ENCODE measurements at regions not wholly inside any gene's neighbourhood (a gene's known extent, or its start where the extent isn't known, plus 50 kb on each side); places are given as distances from the start of the nearest gene placed in this dataset.
A peak's percentile ranks its signal among the peaks of the same experiment; 100 is the strongest.

- no peak overlapping the region for H3K27ac ChIP-seq
- no peaks in the 10 kb centered on the region for H3K27me3 ChIP-seq
- H3K4me1 ChIP-seq: no peaks in the 10 kb centered on the region
- H3K9ac ChIP-seq: no peak overlapping the region
- H3K36me3 ChIP-seq: no peaks in the 10 kb centered on the region
- no peak overlapping the region for H3K4me3 ChIP-seq
- no peak for TF ChIP-seq Cebpa-rat (IDR thresholded peaks at IDR 0.05)
- no peak overlapping the region for H3K4me2 ChIP-seq
- H3K9me3 ChIP-seq: peaks cover 13% of the 10 kb centered on the region
- H4K20me1 ChIP-seq: no peaks in the 10 kb centered on the region
Measured at GRCh38 chr5:73328640-73329039, 119.9 kb downstream of the FOXD1 start.

GRCh38 chr5:73327908-73328455, 120.6 kb downstream of the FOXD1 start:
- Histone ChIP-seq H3K4me1 (no peaks in the 10 kb centered on the region), H4K20me1 (no peaks in the 10 kb centered on the region), H3K9me3 (peaks cover 13% of the 10 kb centered on the region), H3K36me3 (no peaks in the 10 kb centered on the region), H3K27ac (no peak overlapping the region), H3K4me2 (no peak overlapping the region), H3K4me3 (no peak overlapping the region), H3K27me3 (no peaks in the 10 kb centered on the region), H3K9ac (no peak overlapping the region)
- TF ChIP-seq Cebpa-rat (IDR thresholded peaks at IDR 0.05): no peak

- Histone ChIP-seq H3K4me1 (no peaks in the 10 kb centered on the region), H3K9me3 (peaks cover 8% of the 10 kb centered on the region), H3K9ac (no peak overlapping the region), H3K27ac (no peak overlapping the region), H4K20me1 (no peaks in the 10 kb centered on the region), H3K4me3 (no peak overlapping the region), H3K4me2 (no peak overlapping the region), H3K36me3 (no peaks in the 10 kb centered on the region), H3K27me3 (no peaks in the 10 kb centered on the region)
- no peak for TF ChIP-seq Cebpa-rat (IDR thresholded peaks at IDR 0.05)
Measured at GRCh38 chr5:73325546-73325945, 123.0 kb downstream of the FOXD1 start.

- H3K9me3 ChIP-seq: no peaks in the 10 kb centered on the region
- H3K4me1 ChIP-seq: no peaks in the 10 kb centered on the region
- peak; percentile 51; the same call in 1 of the 2 replicates for TF ChIP-seq Cebpa-rat (IDR thresholded peaks at IDR 0.05)
- H3K36me3 ChIP-seq: no peaks in the 10 kb centered on the region
- no peaks in the 10 kb centered on the region for H3K27me3 ChIP-seq
- H3K4me2 ChIP-seq: no peak overlapping the region
- H3K9ac ChIP-seq: no peak overlapping the region
- no peak overlapping the region for H3K27ac ChIP-seq
- H3K4me3 ChIP-seq: no peak overlapping the region
- H4K20me1 ChIP-seq: no peaks in the 10 kb centered on the region
Measured at GRCh38 chr5:73323466-73323865, 125.1 kb downstream of the FOXD1 start.

DNA sequence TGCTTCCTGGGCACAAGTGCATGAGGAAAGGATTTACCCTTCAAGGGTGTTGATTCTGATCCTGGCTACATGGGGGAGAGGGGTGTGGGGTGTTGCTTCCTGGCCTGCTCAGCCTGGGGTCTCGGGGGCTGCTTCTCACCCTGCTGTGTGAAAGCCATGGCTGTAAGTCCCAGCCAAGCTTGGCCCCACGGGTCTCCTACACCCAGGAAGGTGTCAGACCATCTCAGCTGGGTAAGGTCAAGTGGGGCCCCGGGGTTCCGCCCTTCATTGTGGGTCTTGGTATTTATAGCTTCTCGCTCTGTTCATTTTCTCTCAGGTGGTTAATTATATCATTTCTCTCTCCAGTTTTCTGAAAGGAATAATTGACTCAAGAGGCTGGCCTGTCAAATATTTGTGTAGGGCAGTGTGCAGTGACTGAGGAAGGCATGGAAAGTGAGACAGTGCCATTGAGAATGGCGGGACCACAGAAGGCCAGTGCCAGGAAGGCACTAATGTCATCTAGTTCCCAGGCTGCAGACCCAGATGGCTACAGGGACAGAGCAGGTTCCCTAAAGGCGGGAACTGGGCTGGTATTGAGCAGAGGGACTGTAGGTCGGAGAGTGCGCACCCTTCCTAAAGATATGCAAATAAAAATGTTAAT, 126.0 kb downstream of the FOXD1 start:
- TF ChIP-seq Cebpa-rat (IDR thresholded peaks at IDR 0.05): no peak
- Histone ChIP-seq H3K4me3 (no peak overlapping the region), H3K9ac (no peak overlapping the region), H3K27ac (no peak overlapping the region), H3K27me3 (no peaks in the 10 kb centered on the region), H4K20me1 (no peaks in the 10 kb centered on the region), H3K9me3 (no peaks in the 10 kb centered on the region), H3K36me3 (no peaks in the 10 kb centered on the region), H3K4me2 (no peak overlapping the region), H3K4me1 (no peaks in the 10 kb centered on the region)

DNA sequence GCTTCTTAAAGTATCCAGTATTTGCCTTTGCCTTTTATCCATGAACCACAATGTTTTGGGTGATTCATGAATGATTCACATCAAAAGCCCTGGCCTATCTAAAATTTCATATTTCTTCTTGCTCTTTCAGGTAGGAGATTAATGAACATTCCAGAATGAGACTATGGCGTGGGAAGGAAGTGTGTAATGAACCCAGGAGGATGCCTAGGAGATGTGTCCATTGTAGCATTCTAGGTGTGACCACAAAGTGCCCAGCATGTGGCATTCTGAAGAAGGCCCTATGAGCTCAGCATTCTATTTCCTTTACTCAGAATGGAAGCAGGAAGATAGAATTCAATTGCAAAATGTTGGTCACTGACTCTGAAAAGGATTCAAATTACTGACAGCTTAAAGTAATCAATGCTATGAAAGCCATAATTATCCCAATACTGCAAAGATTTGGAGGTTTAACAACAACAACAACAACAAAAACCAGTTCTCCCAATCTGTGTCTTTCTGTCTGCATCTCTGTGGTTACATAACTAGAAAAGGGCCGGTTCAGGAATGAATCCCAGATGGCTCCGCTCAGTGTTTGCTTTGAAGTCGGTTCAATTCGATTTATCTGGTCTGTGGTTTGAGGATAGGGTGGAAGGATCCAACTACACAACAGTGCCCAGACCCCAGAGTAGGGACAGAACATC, 126.7 kb downstream of the FOXD1 start:
- no peak overlapping the region for H3K27ac ChIP-seq
- H3K9ac ChIP-seq: no peak overlapping the region

GRCh38 chr5:73319036-73319435, 129.5 kb downstream of the FOXD1 start:
- Histone ChIP-seq H3K4me3 (no peak overlapping the region), H3K27ac (no peak overlapping the region), H3K9ac (no peak overlapping the region), H3K27me3 (no peaks in the 10 kb centered on the region), H4K20me1 (no peaks in the 10 kb centered on the region), H3K9me3 (no peaks in the 10 kb centered on the region), H3K4me1 (no peaks in the 10 kb centered on the region), H3K36me3 (no peaks in the 10 kb centered on the region), H3K4me2 (no peak overlapping the region)
- no peak for TF ChIP-seq Cebpa-rat (IDR thresholded peaks at IDR 0.05)

More for the DNA sequence above, 126.7 kb downstream of the FOXD1 start:
- TF ChIP-seq Cebpa-rat (IDR thresholded peaks at IDR 0.05): no peak
- Histone ChIP-seq H4K20me1 (no peaks in the 10 kb centered on the region), H3K4me1 (no peaks in the 10 kb centered on the region), H3K4me2 (no peak overlapping the region), H3K36me3 (no peaks in the 10 kb centered on the region), H3K9me3 (no peaks in the 10 kb centered on the region), H3K4me3 (no peak overlapping the region), H3K27me3 (no peaks in the 10 kb centered on the region)

- no peaks in the 10 kb centered on the region for H4K20me1 ChIP-seq
- no peak for TF ChIP-seq Cebpa-rat (IDR thresholded peaks at IDR 0.05)
- H3K9me3 ChIP-seq: no peaks in the 10 kb centered on the region
- no peak overlapping the region for H3K4me3 ChIP-seq
- H3K27me3 ChIP-seq: no peaks in the 10 kb centered on the region
- H3K9ac ChIP-seq: no peak overlapping the region
- no peaks in the 10 kb centered on the region for H3K4me1 ChIP-seq
- H3K36me3 ChIP-seq: no peaks in the 10 kb centered on the region
- H3K4me2 ChIP-seq: no peak overlapping the region
- no peak overlapping the region for H3K27ac ChIP-seq
Measured at GRCh38 chr5:73318308-73318719, 130.3 kb downstream of the FOXD1 start.

GRCh38 chr5:73317523-73317922, 131.1 kb downstream of the FOXD1 start:
- no peak overlapping the region for H3K4me3 ChIP-seq
- no peaks in the 10 kb centered on the region for H3K36me3 ChIP-seq
- H3K27ac ChIP-seq: no peak overlapping the region
- H3K9me3 ChIP-seq: no peaks in the 10 kb centered on the region
- no peak overlapping the region for H3K4me2 ChIP-seq
- H3K9ac ChIP-seq: no peak overlapping the region
- no peaks in the 10 kb centered on the region for H3K27me3 ChIP-seq
- no peak for TF ChIP-seq Cebpa-rat (IDR thresholded peaks at IDR 0.05)
- H3K4me1 ChIP-seq: peaks cover 4% of the 10 kb centered on the region
- H4K20me1 ChIP-seq: no peaks in the 10 kb centered on the region
